GM06990 (cell line): ENCODE measurements at regions not wholly inside any gene's neighbourhood (a gene's known extent, or its start where the extent isn't known, plus 50 kb on each side); places are given as distances from the start of the nearest gene placed in this dataset.

Source experiments
- DNase-seq: peaks from one replicate; pipeline ENCODE4 v3.0.0-alpha.2; 2011; ENCODE audit not compliant: insufficient read length; ENCODE audit errors: extremely low read depth
- H3K27me3 ChIP-seq: replicated peaks from 2 replicates; pipeline ENCODE4 v1.6.0; 2011; ENCODE audit warnings: low read length; ENCODE audit not compliant: control insufficient read depth, insufficient read depth
- H3K36me3 ChIP-seq: 2 replicates; pipeline ENCODE4 v1.5.1; 2011; ENCODE audit warnings: low read length; ENCODE audit not compliant: control insufficient read depth, insufficient read depth
- H3K4me3 ChIP-seq: replicated peaks from 2 replicates; pipeline ENCODE4 v1.5.1; 2011; ENCODE audit warnings: low read depth, mild to moderate bottlenecking, control low read depth, low read length
- TF ChIP-seq, protein P1 (sequence below): IDR thresholded peaks from 2 replicates; pipeline ENCODE4 v1.5.1; 2011; ENCODE audit warnings: low read length, control low read depth, mild to moderate bottlenecking, inconsistent platforms; ENCODE audit not compliant: insufficient read depth, poor library complexity, severe bottlenecking

DNA sequence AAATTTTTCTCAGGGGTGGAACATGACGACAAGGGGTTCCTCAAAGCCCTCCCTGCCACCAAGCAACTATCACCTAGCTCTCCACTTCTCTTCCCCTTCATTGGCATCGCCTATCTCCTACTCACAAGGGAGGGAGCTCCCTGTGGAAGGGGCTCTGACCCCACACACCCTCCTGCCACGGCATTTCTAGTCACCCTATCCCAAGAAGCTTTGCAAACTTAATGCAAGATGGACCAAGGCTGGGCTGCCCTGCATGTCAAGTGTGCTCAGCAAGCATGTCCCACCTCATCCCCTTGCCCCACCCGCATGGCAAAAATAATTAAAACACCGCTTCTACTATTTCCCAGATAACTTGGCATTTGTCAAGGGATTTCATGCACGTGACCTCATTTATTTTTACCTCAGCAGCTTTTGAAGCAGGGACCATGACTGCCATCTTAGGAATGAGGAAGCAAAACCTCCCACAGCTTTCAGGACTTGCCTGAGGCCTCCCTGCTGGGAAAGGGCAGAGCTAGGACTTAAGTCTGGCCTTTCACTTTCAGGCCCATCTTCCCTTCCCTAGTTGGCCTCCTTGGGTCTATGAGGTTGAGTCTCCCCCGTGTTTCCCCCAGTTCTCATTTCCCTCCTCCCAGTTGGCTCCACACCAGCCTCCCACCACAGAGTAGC lies 161.3 kb downstream of the TSEN15 start:
- H3K27me3 ChIP-seq, result no peaks in the 10 kb centered on the region
- H3K4me3 ChIP-seq, result no peak overlapping the region
- no peaks in the 10 kb centered on the region for H3K36me3 ChIP-seq
- no peak for DNase-seq
- TF ChIP-seq, protein P1, sequence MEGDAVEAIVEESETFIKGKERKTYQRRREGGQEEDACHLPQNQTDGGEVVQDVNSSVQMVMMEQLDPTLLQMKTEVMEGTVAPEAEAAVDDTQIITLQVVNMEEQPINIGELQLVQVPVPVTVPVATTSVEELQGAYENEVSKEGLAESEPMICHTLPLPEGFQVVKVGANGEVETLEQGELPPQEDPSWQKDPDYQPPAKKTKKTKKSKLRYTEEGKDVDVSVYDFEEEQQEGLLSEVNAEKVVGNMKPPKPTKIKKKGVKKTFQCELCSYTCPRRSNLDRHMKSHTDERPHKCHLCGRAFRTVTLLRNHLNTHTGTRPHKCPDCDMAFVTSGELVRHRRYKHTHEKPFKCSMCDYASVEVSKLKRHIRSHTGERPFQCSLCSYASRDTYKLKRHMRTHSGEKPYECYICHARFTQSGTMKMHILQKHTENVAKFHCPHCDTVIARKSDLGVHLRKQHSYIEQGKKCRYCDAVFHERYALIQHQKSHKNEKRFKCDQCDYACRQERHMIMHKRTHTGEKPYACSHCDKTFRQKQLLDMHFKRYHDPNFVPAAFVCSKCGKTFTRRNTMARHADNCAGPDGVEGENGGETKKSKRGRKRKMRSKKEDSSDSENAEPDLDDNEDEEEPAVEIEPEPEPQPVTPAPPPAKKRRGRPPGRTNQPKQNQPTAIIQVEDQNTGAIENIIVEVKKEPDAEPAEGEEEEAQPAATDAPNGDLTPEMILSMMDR, result no peak

DNA sequence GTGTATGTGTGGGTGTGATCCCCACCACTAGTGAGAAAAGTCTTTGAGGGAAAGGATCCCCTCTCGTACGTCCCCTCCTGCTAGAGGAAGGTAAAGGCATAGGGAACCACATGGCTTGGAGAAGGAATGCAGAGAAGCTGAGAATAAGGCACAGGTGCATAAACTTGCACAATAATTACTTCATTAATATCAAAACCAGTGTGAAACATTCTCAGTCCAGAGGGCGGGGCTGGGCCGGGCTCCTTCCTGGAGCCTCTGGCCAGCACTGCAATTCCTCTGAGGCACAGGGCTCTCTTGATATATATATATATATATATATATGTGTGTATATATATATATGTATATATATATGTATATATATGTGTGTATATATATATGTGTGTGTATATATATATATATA lies 162.6 kb downstream of the TSEN15 start:
- Histone ChIP-seq H3K4me3 (no peak overlapping the region), H3K27me3 (no peaks in the 10 kb centered on the region), H3K36me3 (no peaks in the 10 kb centered on the region)
- TF ChIP-seq, protein P1, result no peak
- DNase-seq, result no peak

GRCh38 chr1:184215274-184215925 lies 163.9 kb downstream of the TSEN15 start:
- Histone ChIP-seq H3K27me3 (no peaks in the 10 kb centered on the region), H3K36me3 (no peaks in the 10 kb centered on the region), H3K4me3 (no peak overlapping the region)
- DNase-seq, result no peak
- TF ChIP-seq, protein P1, result no peak

GRCh38 chr1:184218458-184219075 lies 167.0 kb downstream of the TSEN15 start:
- Histone ChIP-seq H3K4me3 (no peak overlapping the region), H3K36me3 (no peaks in the 10 kb centered on the region), H3K27me3 (no peaks in the 10 kb centered on the region)
- DNase-seq, result no peak
- TF ChIP-seq, protein P1, result no peak

- no peak overlapping the region for H3K4me3 ChIP-seq
- TF ChIP-seq, protein P1, result no peak
- H3K36me3 ChIP-seq, result no peaks in the 10 kb centered on the region
- DNase-seq, result no peak
- H3K27me3 ChIP-seq, result no peaks in the 10 kb centered on the region
Measured at GRCh38 chr1:184219414-184219813, 167.4 kb upstream of the C1orf21 start.
